AG09319 (cell line): ENCODE measurements at regions not wholly inside any gene's neighbourhood (a gene's known extent, or its start where the extent isn't known, plus 50 kb on each side); places are given as distances from the start of the nearest gene placed in this dataset.

Source experiments
- DNase-seq: peaks from one replicate; pipeline ENCODE4 v3.0.0-alpha.2; 2010; ENCODE audit warnings: low read depth; ENCODE audit errors: extremely low read depth
- TF ChIP-seq, protein P1 (sequence below): IDR thresholded peaks from 2 replicates; pipeline ENCODE4 v1.5.1; 2011; ENCODE audit warnings: low read depth, mild to moderate bottlenecking, inconsistent platforms, low read length, moderate library complexity

DNA sequence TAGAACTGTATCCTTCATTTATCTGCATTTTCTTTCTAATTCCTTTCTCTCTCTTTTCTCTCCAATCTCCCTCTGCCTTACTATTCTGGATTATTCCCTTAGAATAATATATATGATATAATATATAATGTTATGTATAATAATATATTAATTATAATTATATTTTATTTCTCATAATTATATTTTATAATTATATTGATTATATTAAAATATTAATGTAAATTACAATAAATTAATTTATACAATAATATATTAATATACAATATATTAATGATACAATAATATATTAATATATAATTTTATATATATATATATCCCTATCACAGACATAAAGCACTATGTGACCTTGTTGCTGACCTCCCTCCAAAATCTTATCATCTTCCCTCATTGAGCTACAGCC, 661.3 kb upstream of the CHORDC1 start:
- TF ChIP-seq, protein P1, sequence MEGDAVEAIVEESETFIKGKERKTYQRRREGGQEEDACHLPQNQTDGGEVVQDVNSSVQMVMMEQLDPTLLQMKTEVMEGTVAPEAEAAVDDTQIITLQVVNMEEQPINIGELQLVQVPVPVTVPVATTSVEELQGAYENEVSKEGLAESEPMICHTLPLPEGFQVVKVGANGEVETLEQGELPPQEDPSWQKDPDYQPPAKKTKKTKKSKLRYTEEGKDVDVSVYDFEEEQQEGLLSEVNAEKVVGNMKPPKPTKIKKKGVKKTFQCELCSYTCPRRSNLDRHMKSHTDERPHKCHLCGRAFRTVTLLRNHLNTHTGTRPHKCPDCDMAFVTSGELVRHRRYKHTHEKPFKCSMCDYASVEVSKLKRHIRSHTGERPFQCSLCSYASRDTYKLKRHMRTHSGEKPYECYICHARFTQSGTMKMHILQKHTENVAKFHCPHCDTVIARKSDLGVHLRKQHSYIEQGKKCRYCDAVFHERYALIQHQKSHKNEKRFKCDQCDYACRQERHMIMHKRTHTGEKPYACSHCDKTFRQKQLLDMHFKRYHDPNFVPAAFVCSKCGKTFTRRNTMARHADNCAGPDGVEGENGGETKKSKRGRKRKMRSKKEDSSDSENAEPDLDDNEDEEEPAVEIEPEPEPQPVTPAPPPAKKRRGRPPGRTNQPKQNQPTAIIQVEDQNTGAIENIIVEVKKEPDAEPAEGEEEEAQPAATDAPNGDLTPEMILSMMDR: no peak
- no peak for DNase-seq

DNA sequence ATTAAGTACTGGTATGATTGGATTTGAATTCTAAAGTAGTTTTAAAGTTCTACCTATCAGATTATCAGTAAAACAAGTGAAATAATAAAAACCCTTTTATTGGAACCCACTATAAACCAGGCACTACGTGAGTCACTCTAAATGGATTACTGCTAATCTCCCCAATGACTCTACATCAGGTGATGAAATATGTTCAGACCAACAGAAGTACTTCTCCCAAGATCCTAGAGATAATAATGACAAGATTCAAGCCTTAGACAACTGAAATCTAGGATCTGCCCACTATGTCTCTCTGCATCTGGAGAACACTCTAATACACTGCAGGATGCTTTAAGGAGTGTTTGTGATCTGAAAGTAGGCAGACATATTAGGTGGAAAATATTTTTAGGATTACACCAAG, 652.1 kb upstream of the CHORDC1 start:
- TF ChIP-seq, protein P1: no peak

DNA sequence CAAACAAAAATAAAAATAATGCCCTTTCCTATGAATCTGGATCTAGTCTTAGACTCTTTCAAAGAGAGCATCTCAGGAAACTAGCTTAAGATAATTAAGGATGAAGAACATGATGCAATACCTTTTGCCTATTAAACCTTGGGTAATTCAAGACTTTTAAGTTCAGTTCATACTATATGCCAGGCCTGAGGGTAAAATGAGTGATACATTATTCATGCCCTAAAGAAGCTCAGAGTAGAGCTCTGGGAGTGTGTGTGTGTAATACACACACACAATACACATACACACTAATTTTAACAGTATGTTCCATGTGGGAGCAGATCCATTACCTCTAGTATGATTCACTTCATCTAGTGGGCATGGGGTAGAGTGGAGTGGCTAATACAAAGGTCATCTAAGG, 651.4 kb upstream of the CHORDC1 start:
- TF ChIP-seq, protein P1: no peak
- DNase-seq: no peak

More for the DNA sequence above, 652.1 kb upstream of the CHORDC1 start:
- no peak for DNase-seq

DNA sequence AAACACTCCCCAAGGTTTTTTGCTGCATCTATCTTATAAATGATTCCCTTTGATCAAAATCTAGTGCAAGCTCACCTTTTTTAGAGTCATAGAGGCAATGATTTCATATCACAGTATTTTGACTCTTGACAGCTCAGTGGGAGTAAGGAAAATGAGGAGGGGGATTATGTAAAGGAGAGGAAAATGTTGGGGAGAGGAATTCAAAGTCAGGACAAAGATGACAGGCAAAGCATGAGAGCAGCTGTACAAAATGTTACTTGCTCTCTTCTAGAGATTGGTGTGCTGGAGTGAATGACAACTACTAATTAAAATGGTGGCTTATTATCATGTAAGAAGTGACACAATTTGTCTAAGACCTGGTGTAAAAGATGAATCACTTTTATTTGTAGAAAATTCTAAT, 644.6 kb upstream of the CHORDC1 start:
- TF ChIP-seq, protein P1: no peak
- no peak for DNase-seq

DNA sequence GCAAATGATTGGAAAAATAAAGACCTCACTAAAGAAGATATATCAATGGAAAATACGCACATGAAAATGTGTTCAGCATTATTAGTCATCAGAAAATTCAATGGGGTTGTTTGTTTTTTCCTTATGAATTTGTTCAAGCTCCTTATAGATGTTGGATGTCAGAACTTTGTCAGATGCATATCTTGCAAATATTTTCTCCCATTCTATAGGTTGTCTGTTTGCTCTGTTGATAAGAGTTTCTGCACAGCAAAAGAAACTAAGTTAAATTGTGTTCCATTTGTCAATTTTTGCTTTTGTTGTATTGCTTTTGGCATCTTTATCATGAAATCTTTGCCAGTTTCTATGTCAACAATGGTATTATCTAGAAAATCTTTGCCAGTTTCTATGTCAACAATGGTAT, 633.9 kb upstream of the CHORDC1 start:
- TF ChIP-seq, protein P1: no peak
- DNase-seq: no peak

DNA sequence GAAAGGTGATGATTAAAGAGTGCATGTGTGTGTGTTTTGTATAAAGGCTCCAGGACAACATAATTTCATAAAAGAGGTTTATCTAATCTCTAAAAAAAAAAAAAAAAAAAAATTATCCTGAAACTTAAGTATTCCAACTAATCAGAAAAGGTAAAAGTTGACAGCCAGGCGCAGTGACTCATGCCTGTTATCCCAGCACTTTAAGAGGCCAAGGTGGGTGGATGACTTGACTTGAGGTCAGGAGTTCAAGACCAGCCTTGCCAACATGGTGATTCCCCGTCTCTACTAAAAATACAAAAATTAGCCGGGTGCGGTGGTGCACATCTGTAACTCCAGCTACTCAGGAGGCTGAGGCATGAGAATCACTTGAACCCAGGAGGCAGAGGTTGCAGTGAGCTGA, 632.7 kb upstream of the CHORDC1 start:
- TF ChIP-seq, protein P1: no peak
- DNase-seq: no peak

DNA sequence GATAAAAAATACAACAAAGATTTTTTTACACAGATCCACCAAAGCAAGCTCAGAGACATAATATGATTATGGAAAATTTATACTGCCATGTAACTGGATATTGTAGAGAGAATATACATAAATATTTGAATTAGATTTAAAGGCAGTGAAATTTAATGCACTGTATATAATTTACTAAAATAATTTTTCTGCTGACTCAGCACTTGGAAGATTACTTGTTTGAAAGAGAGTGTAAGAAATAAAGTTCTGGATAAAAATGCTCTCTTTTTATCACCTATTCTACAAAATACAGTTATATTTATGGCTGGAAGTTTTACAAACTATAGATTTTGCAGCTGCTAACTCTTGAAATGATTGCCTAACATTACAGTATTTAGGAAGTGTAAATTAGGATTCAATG, 628.3 kb upstream of the CHORDC1 start:
- TF ChIP-seq, protein P1: no peak

More for the DNA sequence above, 628.3 kb upstream of the CHORDC1 start:
- no peak for DNase-seq
